ENCODE measurements at regions not wholly inside any gene's neighbourhood (a gene's known extent, or its start where the extent isn't known, plus 50 kb on each side); places are given as distances from the start of the nearest gene placed in this dataset.

- H3K79me2 ChIP-seq (ENCODE audit: insufficient read depth, low read depth, low read length): no peaks in the 10 kb centered on the region
- no peak for DNase-seq (ENCODE audit: low spot score)
- H3K27ac ChIP-seq (ENCODE audit: low read depth, low read length, poor library complexity, severe bottlenecking): no peak overlapping the region
- H3K4me2 ChIP-seq (ENCODE audit: low read length): no peak overlapping the region
- H3K9me3 ChIP-seq (ENCODE audit: low read length): no peaks in the 10 kb centered on the region
- no peaks in the 10 kb centered on the region for H3K4me1 ChIP-seq (ENCODE audit: insufficient read depth, low read length, poor library complexity, severe bottlenecking)
- no peak overlapping the region for H2AFZ ChIP-seq (ENCODE audit: low read length)
- H3K36me3 ChIP-seq (ENCODE audit: insufficient read depth, low read length): no peaks in the 10 kb centered on the region
- H3K9me2 ChIP-seq (ENCODE audit: insufficient read depth, low read length): no peaks in the 10 kb centered on the region
- H4K20me1 ChIP-seq (ENCODE audit: insufficient read depth, low read length): no peaks in the 10 kb centered on the region
- BruUV-seq (replicated peaks): no TSS peak
- CTCF ChIA-PET (ENCODE audit: unreplicated experiment): no interaction called here
- intact Hi-C loops (cut with micrococcal nuclease; ENCODE audit: unreplicated experiment): no loop called here
- TF ChIP-seq CTCF (conservative IDR thresholded peaks at IDR 0.05; ENCODE audit: low read length) (no peak), EZH2phosphoT487 (IDR thresholded peaks at IDR 0.05; ENCODE audit: borderline replicate concordance, low read depth, low read length) (no peak)
- no peak overlapping the region for H3K4me3 ChIP-seq (ENCODE audit: low read depth, low read length, poor library complexity, severe bottlenecking)
- POLR2A ChIA-PET: interaction anchor here (0.6 to 1.0 kb wide), 3 partner anchors 8 to 64 kb away, joined by 3 to 4 read pairs (median 4); no protein-coding TSS in a partner anchor
Measured at GRCh38 chr1:219109424-219110018, 64.2 kb upstream of the LYPLAL1 start.

GRCh38 chr1:219113261-219113660 lies 60.4 kb upstream of the LYPLAL1 start:
- Histone ChIP-seq H2AFZ (ENCODE audit: low read length) (no peak overlapping the region), H3K9me2 (ENCODE audit: insufficient read depth, low read length) (no peaks in the 10 kb centered on the region), H3K4me3 (ENCODE audit: low read depth, low read length, poor library complexity, severe bottlenecking) (no peak overlapping the region), H4K20me1 (ENCODE audit: insufficient read depth, low read length) (no peaks in the 10 kb centered on the region), H3K4me2 (ENCODE audit: low read length) (no peak overlapping the region), H3K27ac (ENCODE audit: low read depth, low read length, poor library complexity, severe bottlenecking) (no peak overlapping the region), H3K4me1 (ENCODE audit: insufficient read depth, low read length, poor library complexity, severe bottlenecking) (no peaks in the 10 kb centered on the region), H3K79me2 (ENCODE audit: insufficient read depth, low read depth, low read length) (no peaks in the 10 kb centered on the region), H3K9me3 (ENCODE audit: low read length) (no peaks in the 10 kb centered on the region), H3K36me3 (ENCODE audit: insufficient read depth, low read length) (no peaks in the 10 kb centered on the region)
- ChIA-PET POLR2A (no interaction called here), CTCF (ENCODE audit: unreplicated experiment) (no interaction called here)
- no peak for TF ChIP-seq CTCF (conservative IDR thresholded peaks at IDR 0.05; ENCODE audit: low read length)
- TF ChIP-seq EZH2phosphoT487 (IDR thresholded peaks at IDR 0.05; ENCODE audit: borderline replicate concordance, low read depth, low read length): no peak
- no TSS peak for BruUV-seq (replicated peaks)
- intact Hi-C loops (cut with micrococcal nuclease; ENCODE audit: unreplicated experiment): no loop called here
- no peak for DNase-seq (ENCODE audit: low spot score)

- ChIA-PET POLR2A (no interaction called here), CTCF (ENCODE audit: unreplicated experiment) (no interaction called here)
Measured at GRCh38 chr1:219114014-219114413, 59.7 kb upstream of the LYPLAL1 start.

More at GRCh38 chr1:219114014-219114413, 59.7 kb upstream of the LYPLAL1 start:
- no peaks in the 10 kb centered on the region for H3K36me3 ChIP-seq (ENCODE audit: insufficient read depth, low read length)
- BruUV-seq (replicated peaks): no TSS peak
- no peaks in the 10 kb centered on the region for H3K9me3 ChIP-seq (ENCODE audit: low read length)
- H4K20me1 ChIP-seq (ENCODE audit: insufficient read depth, low read length): no peaks in the 10 kb centered on the region
- TF ChIP-seq EZH2phosphoT487 (IDR thresholded peaks at IDR 0.05; ENCODE audit: borderline replicate concordance, low read depth, low read length) (no peak), CTCF (conservative IDR thresholded peaks at IDR 0.05; ENCODE audit: low read length) (no peak)
- DNase-seq (ENCODE audit: low spot score): no peak
- H3K79me2 ChIP-seq (ENCODE audit: insufficient read depth, low read depth, low read length): no peaks in the 10 kb centered on the region
- H3K27ac ChIP-seq (ENCODE audit: low read depth, low read length, poor library complexity, severe bottlenecking): no peak overlapping the region
- no peaks in the 10 kb centered on the region for H3K4me1 ChIP-seq (ENCODE audit: insufficient read depth, low read length, poor library complexity, severe bottlenecking)
- no peaks in the 10 kb centered on the region for H3K9me2 ChIP-seq (ENCODE audit: insufficient read depth, low read length)
- no peak overlapping the region for H3K4me3 ChIP-seq (ENCODE audit: low read depth, low read length, poor library complexity, severe bottlenecking)
- no peak overlapping the region for H2AFZ ChIP-seq (ENCODE audit: low read length)
- intact Hi-C loops (cut with micrococcal nuclease; ENCODE audit: unreplicated experiment): no loop called here
- no peak overlapping the region for H3K4me2 ChIP-seq (ENCODE audit: low read length)

Data from OCI-LY7 (cell line).